ENCODE measurements at regions not wholly inside any gene's neighbourhood (a gene's known extent, or its start where the extent isn't known, plus 50 kb on each side); places are given as distances from the start of the nearest gene placed in this dataset.
"Not testable (repeated sequence)": the region's sequence is repeated elsewhere in the genome, so short reads cannot be mapped to it uniquely, and the experiment has no call there.

DNA sequence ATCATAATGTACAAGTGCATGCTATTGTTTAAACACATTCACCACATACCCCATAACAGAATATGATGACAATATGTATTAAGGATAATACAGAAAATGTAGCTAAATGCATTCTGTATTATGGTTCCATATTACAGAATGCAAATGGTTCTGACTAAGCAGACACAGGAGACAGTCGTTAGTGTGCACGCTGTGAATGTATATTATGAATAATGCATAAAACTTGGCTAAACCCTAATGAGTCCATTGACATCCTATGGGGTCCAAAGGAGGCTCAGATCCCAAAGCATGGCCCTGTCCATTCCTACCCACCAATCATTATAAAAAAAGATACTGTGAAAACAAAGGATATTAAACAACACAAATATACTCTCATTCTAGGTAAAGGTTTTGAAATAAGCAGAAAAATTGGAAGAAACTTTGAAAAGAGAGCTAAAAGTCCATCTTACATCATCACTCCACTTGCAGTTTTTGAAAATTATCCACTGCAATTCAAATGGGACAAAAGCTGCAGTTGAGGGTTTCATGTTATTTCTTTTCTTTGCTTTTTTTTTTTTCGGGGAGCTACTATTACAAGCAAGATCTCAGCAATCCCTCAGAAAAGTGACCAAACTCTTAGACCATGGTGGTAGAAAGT is 415.1 kb downstream of the BCAT1 start:
- Histone ChIP-seq H3K4me3 (no peak overlapping the region), H3K9me3 (replicated peaks) (no peaks in the 10 kb centered on the region), H3K4me1 (no peaks in the 10 kb centered on the region), H3K27ac (no peak overlapping the region), H3K36me3 (no peaks in the 10 kb centered on the region), H3K27me3 (no peaks in the 10 kb centered on the region)
- no peak for DNase-seq

DNA sequence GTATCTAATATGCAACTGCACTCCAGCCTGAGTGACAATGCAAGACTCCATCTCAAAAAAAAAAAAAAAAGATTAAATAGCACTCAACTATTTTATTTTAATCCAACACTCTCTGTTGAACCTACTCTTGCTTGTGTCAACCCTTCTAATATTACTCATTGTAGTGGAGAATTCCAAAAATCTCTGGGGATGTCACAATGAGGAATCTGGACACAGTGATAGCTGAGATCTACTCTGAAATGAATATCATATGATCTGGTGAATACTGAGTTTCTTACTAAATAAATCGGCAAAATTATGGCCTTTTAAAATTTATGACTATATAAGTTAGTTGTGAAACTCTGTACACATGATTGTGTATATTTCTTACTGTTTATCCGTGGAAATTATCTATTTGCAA is 418.2 kb downstream of the BCAT1 start:
- H3K9me3 ChIP-seq (replicated peaks) = no peaks in the 10 kb centered on the region
- DNase-seq = no peak
- H3K27me3 ChIP-seq = no peaks in the 10 kb centered on the region
- H3K36me3 ChIP-seq = no peaks in the 10 kb centered on the region
- no peaks in the 10 kb centered on the region for H3K4me1 ChIP-seq
- H3K4me3 ChIP-seq = no peak overlapping the region
- H3K27ac ChIP-seq = no peak overlapping the region

DNA sequence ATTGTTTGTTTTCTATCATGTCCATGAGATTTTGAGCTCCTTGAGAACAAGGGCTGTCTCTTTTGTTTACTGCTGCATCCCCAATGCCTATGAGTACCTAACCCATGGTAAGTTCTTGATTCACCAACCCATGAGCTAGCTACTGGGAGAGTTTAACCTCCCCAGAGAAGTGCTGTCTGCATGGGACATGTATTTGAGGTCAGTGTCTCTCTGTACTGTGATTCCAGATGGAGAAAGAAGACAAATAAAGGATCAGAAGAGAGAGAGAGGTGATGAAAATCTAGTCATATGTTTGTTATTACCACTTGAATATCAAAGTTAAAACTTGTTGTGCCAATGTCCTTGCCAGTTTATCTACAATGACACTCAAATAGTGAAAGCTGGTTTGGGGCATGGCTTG is 421.8 kb downstream of the BCAT1 start:
- no peaks in the 10 kb centered on the region for H3K36me3 ChIP-seq
- H3K27me3 ChIP-seq = no peaks in the 10 kb centered on the region
- no peak for DNase-seq
- no peaks in the 10 kb centered on the region for H3K4me1 ChIP-seq
- no peak overlapping the region for H3K4me3 ChIP-seq
- H3K27ac ChIP-seq = no peak overlapping the region
- no peaks in the 10 kb centered on the region for H3K9me3 ChIP-seq (replicated peaks)

DNA sequence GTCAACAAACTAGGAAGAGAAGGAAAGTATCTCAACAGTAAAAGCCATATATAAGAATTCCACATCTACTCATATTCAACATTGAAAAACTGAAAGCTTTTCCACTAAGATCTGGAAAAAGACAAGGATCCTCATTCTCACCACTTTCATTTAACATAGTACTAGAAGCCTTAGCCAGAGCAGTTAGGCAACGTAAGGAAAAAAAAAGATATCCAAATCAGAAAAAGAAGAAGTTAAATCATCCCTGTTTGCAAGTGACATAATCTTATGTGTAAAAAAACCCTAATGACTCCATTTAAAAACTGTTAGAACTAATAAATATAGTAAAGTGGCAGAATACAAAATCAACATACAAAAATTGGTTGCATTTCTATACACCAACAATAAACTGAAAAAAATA is 426.2 kb downstream of the BCAT1 start:
- no peaks in the 10 kb centered on the region for H3K4me1 ChIP-seq
- H3K27me3 ChIP-seq = no peaks in the 10 kb centered on the region
- no peaks in the 10 kb centered on the region for H3K36me3 ChIP-seq
- H3K9me3 ChIP-seq (replicated peaks) = no peaks in the 10 kb centered on the region; the same call in 1 of the 2 replicates
- no peak overlapping the region for H3K27ac ChIP-seq
- H3K4me3 ChIP-seq = no peak overlapping the region
- no peak for DNase-seq

DNA sequence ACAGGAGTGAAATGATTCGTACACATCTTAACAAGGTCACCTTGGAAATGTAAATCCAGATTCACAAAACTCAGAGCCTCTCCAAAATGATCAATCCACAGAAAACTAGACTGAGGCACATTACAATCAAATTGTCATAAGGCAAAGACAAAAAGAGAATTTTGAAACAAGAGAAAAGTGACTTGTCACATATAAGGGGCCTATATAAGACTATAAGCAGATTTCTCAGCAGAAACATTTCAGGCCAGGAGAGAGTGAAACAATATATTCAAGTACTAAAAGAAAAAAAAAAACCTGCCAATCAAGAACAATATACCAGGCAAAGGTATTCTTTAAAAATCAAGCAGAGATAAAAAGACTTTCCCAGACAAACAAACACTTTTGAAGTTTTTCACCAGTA is 429.1 kb downstream of the BCAT1 start:
- H3K27ac ChIP-seq = no peak overlapping the region
- H3K4me3 ChIP-seq = no peak overlapping the region
- no peaks in the 10 kb centered on the region; the same call in 1 of the 2 replicates for H3K9me3 ChIP-seq (replicated peaks)
- no peaks in the 10 kb centered on the region for H3K36me3 ChIP-seq
- H3K27me3 ChIP-seq = no peaks in the 10 kb centered on the region
- DNase-seq = no peak
- H3K4me1 ChIP-seq = no peaks in the 10 kb centered on the region

DNA sequence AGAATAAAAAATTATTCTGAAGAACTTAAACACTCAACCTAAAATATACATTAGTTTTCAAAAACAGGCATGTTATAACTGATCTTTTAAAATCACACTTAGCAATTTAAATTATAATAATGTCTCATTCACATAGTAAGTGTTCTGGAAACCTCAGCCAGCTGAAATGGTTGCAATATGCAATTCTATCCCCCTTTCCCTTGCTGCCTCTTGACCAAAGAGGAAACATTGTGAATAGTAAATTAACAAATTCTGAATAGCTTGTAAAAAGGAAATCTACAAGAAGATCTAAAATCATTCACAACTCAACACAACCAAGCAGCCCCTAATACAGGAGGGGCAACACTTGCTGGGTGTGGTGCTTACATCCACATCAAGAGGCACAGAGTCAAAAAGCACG is 431.9 kb downstream of the BCAT1 start:
- H3K27ac ChIP-seq = no peak overlapping the region

DNA sequence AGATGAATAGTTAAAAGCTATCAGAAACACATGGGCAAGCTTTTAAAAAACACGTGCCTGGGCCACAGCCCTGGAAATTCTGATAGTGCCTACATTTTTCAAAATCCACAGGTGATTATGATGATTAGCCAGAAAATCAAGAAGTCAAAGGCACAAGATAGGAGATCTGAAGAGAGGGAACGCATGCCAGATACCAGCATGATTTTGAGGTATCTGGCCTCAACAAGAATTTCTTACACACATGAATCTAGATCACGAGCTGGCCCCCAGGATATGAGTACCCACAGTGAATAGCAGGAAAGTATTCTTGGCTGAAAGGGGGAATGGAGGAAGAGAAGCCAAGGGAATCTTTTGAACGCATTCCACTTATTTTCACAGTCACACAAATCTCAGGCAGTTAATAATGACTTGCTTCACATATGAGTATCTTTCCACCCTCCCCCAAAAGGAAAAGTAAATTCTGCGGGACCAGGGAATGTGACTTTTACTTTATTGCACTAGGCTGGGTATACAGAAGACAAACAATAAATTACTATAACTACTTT is 438.2 kb downstream of the BCAT1 start:
- Histone ChIP-seq H3K36me3 (no peaks in the 10 kb centered on the region), H3K27ac (no peak overlapping the region), H3K27me3 (no peaks in the 10 kb centered on the region), H3K4me3 (no peak overlapping the region), H3K4me1 (no peaks in the 10 kb centered on the region), H3K9me3 (replicated peaks) (no peaks in the 10 kb centered on the region)
- no peak for DNase-seq

More for the DNA sequence above, 431.9 kb downstream of the BCAT1 start:
- H3K36me3 ChIP-seq = no peaks in the 10 kb centered on the region
- DNase-seq = no peak
- H3K27me3 ChIP-seq = no peaks in the 10 kb centered on the region
- H3K4me3 ChIP-seq = no peak overlapping the region
- no peaks in the 10 kb centered on the region for H3K4me1 ChIP-seq
- no peaks in the 10 kb centered on the region; the same call in 1 of the 2 replicates for H3K9me3 ChIP-seq (replicated peaks)

DNA sequence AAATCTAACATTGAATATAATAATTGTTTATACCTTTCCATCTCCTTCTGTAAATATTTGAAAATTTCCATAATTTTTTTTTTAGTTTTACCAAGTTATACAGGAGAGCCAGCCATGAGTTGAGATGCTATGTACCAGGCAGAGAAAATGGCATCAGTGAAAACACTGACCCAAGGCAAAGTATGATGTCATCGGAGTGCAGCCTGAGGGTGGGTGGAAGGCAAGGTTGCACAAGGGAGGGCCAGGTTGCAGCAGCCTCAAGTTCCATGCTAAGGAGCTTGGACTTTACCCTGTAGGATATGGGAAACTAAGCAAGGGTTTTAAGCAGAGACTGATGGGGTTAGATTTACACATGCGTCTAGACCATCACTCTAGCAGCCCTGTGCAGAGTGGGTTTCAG is 441.1 kb downstream of the BCAT1 start:
- Histone ChIP-seq H3K27ac (no peak overlapping the region), H3K4me3 (no peak overlapping the region), H3K9me3 (replicated peaks) (no peaks in the 10 kb centered on the region), H3K36me3 (no peaks in the 10 kb centered on the region), H3K27me3 (no peaks in the 10 kb centered on the region), H3K4me1 (no peaks in the 10 kb centered on the region)
- no peak for DNase-seq

DNA sequence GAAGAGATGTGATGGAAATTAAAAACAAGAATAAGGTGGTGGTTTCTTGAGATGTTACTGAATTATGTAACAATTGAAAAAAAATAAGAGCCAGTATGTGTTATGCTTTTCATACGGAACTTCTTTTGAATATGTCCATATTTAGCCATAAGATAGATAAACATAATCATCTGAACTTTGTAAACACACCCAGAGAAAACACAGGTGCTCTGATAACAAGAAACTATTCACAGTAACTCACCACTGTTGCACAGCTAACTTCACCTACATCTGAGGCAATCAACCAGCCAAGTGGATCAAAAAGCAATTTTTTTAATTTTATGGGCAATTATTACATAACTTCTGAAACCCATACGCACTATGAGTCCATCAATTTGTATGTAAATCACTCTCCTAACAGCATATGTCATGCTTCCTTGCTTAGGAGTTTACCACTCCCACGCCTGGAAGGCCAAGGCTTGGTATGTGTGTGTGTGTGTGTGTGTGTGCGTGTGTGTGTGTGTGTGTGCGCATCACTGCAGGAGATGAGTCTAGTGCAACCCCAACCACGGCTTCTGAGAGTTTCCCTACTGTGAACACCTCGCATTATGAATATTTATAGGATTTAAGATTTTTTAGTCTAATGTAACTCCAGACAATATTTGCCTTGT is 443.4 kb downstream of the BCAT1 start:
- no peaks in the 10 kb centered on the region for H3K27me3 ChIP-seq
- DNase-seq = no peak
- no peaks in the 10 kb centered on the region for H3K36me3 ChIP-seq

DNA sequence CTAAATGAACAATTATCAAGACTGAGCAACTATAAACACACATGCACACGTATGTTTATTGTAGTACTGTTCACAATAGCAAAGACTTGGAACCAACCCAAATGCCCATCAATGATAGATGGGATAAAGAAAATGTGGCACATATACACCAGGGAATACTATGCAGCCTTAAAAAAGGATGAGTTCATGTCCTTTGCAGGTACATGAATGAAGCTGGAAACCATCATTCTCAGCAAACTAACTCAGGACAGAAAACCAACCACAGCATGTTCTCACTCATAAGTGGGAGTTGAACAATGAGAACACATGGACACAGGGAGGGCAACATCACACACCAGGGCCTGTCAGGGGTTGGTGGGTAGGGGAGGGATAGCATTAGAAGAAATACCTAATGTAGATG is 445.4 kb downstream of the BCAT1 start:
- not testable (repeated sequence) for H3K27me3 ChIP-seq, DNase-seq

More for the DNA sequence above, 443.4 kb downstream of the BCAT1 start:
- H3K9me3 ChIP-seq (replicated peaks) = no peaks in the 10 kb centered on the region
- no peak overlapping the region for H3K4me3 ChIP-seq
- no peaks in the 10 kb centered on the region for H3K4me1 ChIP-seq
- no peak overlapping the region for H3K27ac ChIP-seq

DNA sequence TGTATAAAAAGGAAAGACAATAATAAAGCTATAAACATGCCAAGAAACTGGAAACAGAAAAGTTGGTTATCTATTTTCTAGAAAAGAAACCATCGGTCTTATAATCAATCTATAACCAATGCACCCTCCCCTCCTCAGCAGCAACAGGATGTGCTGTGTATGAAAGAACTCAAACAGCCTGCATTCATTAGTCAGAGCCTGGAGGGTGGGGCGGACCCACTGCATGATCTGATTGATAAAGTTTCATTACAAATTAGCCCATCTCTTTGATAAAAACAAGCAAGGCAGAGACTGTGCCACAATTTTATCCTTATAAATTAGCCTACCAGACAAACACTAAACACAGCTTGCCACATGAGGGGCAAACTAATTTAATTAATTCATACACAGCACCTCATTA is 448.1 kb downstream of the BCAT1 start:
- Histone ChIP-seq H3K9me3 (replicated peaks) (no peaks in the 10 kb centered on the region), H3K27me3 (no peaks in the 10 kb centered on the region), H3K4me3 (no peak overlapping the region), H3K36me3 (no peaks in the 10 kb centered on the region), H3K27ac (no peak overlapping the region), H3K4me1 (0 out of 2 replicates have a peak, but pooled peaks cover 5% of the 10 kb centered on the region)
- no peak for DNase-seq

More for the DNA sequence above, 445.4 kb downstream of the BCAT1 start:
- H3K9me3 ChIP-seq (replicated peaks); H3K4me3 ChIP-seq; H3K27ac ChIP-seq; H3K36me3 ChIP-seq; H3K4me1 ChIP-seq: not testable (repeated sequence)

DNA sequence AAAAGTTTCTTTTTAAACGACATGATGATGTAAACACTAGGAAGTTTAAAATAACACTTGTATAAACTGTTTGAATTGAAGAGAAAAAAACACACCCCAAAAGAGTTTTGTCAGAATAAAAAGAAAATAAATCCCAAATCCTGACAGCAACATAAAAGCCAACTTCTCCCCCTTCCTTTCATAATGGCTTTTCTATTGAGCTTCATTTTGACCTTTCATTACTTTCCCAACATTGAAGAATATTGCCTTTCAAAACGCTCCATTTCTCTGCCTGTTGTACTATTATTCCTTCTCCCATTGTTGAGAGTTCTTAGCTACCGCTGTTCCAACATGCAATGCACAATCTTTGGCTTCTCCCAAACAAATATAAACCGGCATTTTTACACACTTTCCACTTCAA is 448.5 kb downstream of the BCAT1 start:
- Histone ChIP-seq H3K9me3 (replicated peaks) (no peaks in the 10 kb centered on the region), H3K4me3 (no peak overlapping the region), H3K27ac (no peak overlapping the region), H3K4me1 (0 out of 2 replicates have a peak, but pooled peaks cover 5% of the 10 kb centered on the region), H3K36me3 (no peaks in the 10 kb centered on the region), H3K27me3 (no peaks in the 10 kb centered on the region)
- no peak for DNase-seq

DNA sequence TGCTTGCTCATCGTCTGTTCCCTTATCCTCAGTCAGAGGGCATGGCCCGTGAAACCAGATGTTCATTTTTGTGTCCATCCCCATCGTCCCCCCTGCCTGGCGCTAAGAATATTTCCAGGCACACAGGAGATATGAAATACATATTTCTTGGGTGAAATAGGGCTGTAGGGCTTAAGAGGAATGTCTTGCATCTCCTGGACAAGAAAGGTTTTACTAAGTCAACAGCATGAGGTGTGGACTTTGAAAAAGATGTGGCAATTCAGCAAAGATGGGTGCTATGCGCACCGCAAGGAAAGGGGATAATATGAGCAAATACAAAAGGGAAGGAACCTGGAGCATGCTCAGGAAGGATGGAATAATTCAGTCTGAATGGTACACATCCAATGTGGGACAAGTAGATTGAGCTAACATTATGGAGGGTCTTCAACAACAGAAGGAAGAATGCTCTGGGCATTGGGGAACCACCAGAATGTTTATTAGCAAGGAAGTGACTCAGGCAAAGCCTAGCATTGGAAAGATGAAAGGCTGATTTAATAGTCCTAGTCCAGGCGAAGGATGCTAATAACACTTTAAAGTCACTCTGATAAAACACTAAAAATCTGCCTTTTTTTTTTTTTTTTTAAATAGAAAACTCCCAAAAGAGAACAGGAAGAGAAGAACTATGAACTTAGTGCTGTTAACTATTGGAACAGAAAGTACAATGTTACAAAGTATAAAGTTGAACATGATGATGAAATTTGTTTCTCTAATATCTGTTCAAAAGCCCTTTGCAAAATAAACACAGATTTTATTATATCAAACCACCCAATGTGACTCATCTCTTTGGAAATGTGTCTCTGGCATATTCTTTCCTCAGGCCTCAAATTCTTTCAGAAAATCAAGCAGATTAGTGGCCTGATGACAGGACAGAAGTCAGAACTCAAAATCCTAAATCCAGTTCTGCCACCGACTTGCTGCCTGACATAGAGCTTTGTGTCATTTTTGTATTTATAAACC is 449.5 kb downstream of the BCAT1 start:
- Histone ChIP-seq H3K27ac (no peak overlapping the region), H3K9me3 (replicated peaks) (no peaks in the 10 kb centered on the region), H3K4me1 (0 out of 2 replicates have a peak, but pooled peaks cover 5% of the 10 kb centered on the region), H3K4me3 (no peak overlapping the region), H3K27me3 (no peaks in the 10 kb centered on the region), H3K36me3 (no peaks in the 10 kb centered on the region)
- DNase-seq = no peak

DNA sequence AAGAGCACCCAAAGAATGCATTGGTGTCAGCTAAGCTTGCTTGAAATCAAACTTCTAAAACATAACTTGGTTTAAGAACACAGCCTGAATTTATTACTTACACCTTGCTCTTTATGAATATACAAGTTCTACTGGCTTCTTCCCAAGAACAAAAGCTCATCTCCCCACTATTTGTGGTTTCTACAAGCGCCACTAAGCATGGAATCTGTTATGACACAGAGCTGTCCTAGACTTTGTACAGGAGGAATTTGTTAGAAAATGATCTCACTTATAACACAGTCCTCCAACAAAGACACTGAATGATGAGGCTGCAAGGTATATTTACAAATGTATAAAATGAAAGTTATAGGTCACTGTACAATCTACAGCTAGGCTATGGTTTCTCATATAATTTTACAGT is 452.1 kb downstream of the BCAT1 start:
- no peaks in the 10 kb centered on the region for H3K9me3 ChIP-seq (replicated peaks)
- 0 out of 2 replicates have a peak, but pooled peaks cover 5% of the 10 kb centered on the region for H3K4me1 ChIP-seq
- DNase-seq = no peak
- H3K27ac ChIP-seq = no peak overlapping the region
- no peaks in the 10 kb centered on the region for H3K27me3 ChIP-seq
- H3K4me3 ChIP-seq = no peak overlapping the region
- H3K36me3 ChIP-seq = no peaks in the 10 kb centered on the region

DNA sequence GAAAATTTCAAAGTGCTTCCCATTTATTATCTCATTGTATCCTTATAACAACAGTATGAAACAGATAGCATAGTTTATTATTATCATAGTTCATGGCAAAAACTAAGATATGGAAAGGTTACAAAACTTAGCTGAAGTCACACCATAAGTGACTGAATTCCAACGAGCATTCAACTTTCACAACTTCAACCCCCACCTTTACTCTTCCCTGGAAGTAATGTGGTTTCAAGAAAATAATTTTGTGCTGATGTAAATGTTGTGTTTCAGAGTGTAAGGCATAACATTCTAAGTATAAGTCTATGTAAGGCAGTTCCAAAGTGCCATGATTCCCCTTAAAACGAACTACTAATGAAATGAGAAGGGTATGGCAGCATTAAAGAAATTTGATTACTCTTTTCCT is 454.5 kb downstream of the BCAT1 start:
- Histone ChIP-seq H3K27me3 (no peaks in the 10 kb centered on the region), H3K9me3 (replicated peaks) (no peaks in the 10 kb centered on the region), H3K36me3 (no peaks in the 10 kb centered on the region), H3K4me3 (no peak overlapping the region), H3K27ac (no peak overlapping the region), H3K4me1 (no peaks in the 10 kb centered on the region)
- DNase-seq = no peak
